Fibroblast of lung (primary cell): ENCODE measurements at regions not wholly inside any gene's neighbourhood (a gene's known extent, or its start where the extent isn't known, plus 50 kb on each side); places are given as distances from the start of the nearest gene placed in this dataset.
"Not testable (repeated sequence)": the region's sequence is repeated elsewhere in the genome, so short reads cannot be mapped to it uniquely, and the experiment has no call there.

Source experiments
- DNase-seq, 2 donors: peaks; one replicate each; pipeline versions ENCODE4 v3.0.0 to v3.0.0-alpha.2; 2010; ENCODE audit warnings: low read depth in 2 of 2
- H2AFZ ChIP-seq: 2 replicates; pipeline ENCODE4 v1.5.1; 2012; ENCODE audit warnings: low read length, control low read depth, inconsistent platforms
- H3K27ac ChIP-seq: 2 replicates; pipeline ENCODE4 v1.5.1; 2011; ENCODE audit warnings: low read length, control low read depth; ENCODE audit not compliant: insufficient read depth
- H3K27me3 ChIP-seq: 2 replicates; pipeline ENCODE4 v1.5.1; 2011; ENCODE audit warnings: mild to moderate bottlenecking, low read length; ENCODE audit not compliant: control insufficient read depth, insufficient read depth
- H3K36me3 ChIP-seq: 2 replicates; pipeline ENCODE4 v1.5.1; 2011; ENCODE audit warnings: low read length; ENCODE audit not compliant: control insufficient read depth, insufficient read depth
- H3K4me1 ChIP-seq: 2 replicates; pipeline ENCODE4 v1.5.1; 2011; ENCODE audit warnings: low read length; ENCODE audit not compliant: control insufficient read depth, insufficient read depth; ENCODE audit errors: extremely low read depth
- H3K4me2 ChIP-seq: 2 replicates; pipeline ENCODE4 v1.5.1; 2011; ENCODE audit warnings: low read length, control low read depth; ENCODE audit not compliant: insufficient read depth; ENCODE audit errors: extremely low read depth
- H3K4me3 ChIP-seq, 4 experiments: fragments of 200-600 bp in 1 of 4; sonication (generic) in 1 of 4; replicated peaks in 1 of 4; 2 replicates each; pipeline ENCODE4 v1.5.1; 2011 to 2016; ENCODE audit warnings: low read length in 4 of 4, low read depth in 3 of 4, mild to moderate bottlenecking in 3 of 4, control low read depth in 2 of 4, inconsistent platforms in 1 of 4, mixed read lengths in 1 of 4; ENCODE audit not compliant: insufficient read depth in 1 of 4; ENCODE audit errors: control extremely low read depth in 1 of 4
- H3K79me2 ChIP-seq: 2 replicates; pipeline ENCODE4 v1.5.1; 2012; ENCODE audit warnings: mild to moderate bottlenecking, low read length, inconsistent platforms; ENCODE audit not compliant: control insufficient read depth, insufficient read depth
- H3K9ac ChIP-seq: 2 replicates; pipeline ENCODE4 v1.5.1; 2011; ENCODE audit warnings: mild to moderate bottlenecking, low read length, control low read depth; ENCODE audit not compliant: insufficient read depth
- H3K9me3 ChIP-seq: 2 replicates; pipeline ENCODE4 v1.5.1; 2012; ENCODE audit warnings: low read depth, low read length; ENCODE audit not compliant: control insufficient read depth, insufficient read depth
- H4K20me1 ChIP-seq: 2 replicates; pipeline ENCODE4 v1.5.1; 2011; ENCODE audit warnings: low read length; ENCODE audit not compliant: control insufficient read depth, insufficient read depth; ENCODE audit errors: extremely low read depth
- EZH2 ChIP-seq: IDR thresholded peaks from 2 replicates; pipeline ENCODE4 v1.5.1; 2012; ENCODE audit warnings: low read length, control low read depth, mild to moderate bottlenecking; ENCODE audit errors: missing control alignments
- TF ChIP-seq, protein P1 (sequence below), 2 donors: IDR thresholded peaks in 1 of 2; conservative IDR thresholded peaks in 1 of 2; 1 replicate in 1 of 2; 2 replicates in 1 of 2; pipeline ENCODE4 v1.5.1; 2011 to 2012; ENCODE audit warnings: low read length in 2 of 2, control low read depth in 1 of 2, inconsistent platforms in 1 of 2, low read depth in 1 of 2, mild to moderate bottlenecking in 1 of 2

- Histone ChIP-seq H3K27me3 (no peaks in the 10 kb centered on the region), H2AFZ (no peak overlapping the region), H3K4me3 (no peak overlapping the region), H3K79me2 (no peaks in the 10 kb centered on the region), H3K9ac (no peak overlapping the region), H3K4me1 (no peaks in the 10 kb centered on the region), H4K20me1 (no peaks in the 10 kb centered on the region), H3K27ac (no peak overlapping the region), H3K36me3 (no peaks in the 10 kb centered on the region), H3K9me3 (no peaks in the 10 kb centered on the region), H3K4me2 (no peak overlapping the region)
- DNase-seq: no peak
- TF ChIP-seq, protein P1, sequence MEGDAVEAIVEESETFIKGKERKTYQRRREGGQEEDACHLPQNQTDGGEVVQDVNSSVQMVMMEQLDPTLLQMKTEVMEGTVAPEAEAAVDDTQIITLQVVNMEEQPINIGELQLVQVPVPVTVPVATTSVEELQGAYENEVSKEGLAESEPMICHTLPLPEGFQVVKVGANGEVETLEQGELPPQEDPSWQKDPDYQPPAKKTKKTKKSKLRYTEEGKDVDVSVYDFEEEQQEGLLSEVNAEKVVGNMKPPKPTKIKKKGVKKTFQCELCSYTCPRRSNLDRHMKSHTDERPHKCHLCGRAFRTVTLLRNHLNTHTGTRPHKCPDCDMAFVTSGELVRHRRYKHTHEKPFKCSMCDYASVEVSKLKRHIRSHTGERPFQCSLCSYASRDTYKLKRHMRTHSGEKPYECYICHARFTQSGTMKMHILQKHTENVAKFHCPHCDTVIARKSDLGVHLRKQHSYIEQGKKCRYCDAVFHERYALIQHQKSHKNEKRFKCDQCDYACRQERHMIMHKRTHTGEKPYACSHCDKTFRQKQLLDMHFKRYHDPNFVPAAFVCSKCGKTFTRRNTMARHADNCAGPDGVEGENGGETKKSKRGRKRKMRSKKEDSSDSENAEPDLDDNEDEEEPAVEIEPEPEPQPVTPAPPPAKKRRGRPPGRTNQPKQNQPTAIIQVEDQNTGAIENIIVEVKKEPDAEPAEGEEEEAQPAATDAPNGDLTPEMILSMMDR (conservative IDR thresholded peaks at IDR 0.05 in 1 of 2, IDR thresholded peaks at IDR 0.05 in 1 of 2; ENCODE audit: low read depth in 1 of 2, low read length in 2 of 2): no peak
- TF ChIP-seq EZH2: no peak
These were observed 94.6 kb upstream of the ANKRD30BL start for GRCh38 chr2:132256251-132256902.

DNA sequence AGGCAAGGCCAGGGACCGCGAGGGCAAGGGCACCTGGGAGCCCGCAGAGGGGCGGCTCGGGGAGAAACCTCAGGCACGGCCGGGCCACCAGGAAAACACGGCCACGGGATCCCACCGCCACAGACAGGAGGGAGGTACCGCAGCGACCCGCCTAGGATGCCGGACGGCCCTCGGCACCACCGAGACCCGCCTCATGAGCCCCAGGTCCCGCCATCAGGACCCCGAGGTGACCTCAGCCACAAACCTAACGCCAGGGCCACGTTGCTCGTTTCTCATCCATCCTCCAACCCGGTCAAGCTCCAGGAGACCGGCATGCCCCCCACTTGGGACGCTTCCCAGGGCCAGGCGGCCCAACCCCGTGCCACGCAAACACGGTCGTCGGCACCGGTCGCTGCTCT is 95.2 kb upstream of the ANKRD30BL start:
- DNase-seq, H3K79me2 ChIP-seq, H4K20me1 ChIP-seq, H3K9me3 ChIP-seq, H3K4me2 ChIP-seq, H3K27ac ChIP-seq, H3K4me3 ChIP-seq, H3K27me3 ChIP-seq, H3K9ac ChIP-seq, H3K36me3 ChIP-seq, H3K4me1 ChIP-seq, H2AFZ ChIP-seq: not testable (repeated sequence)
- peak; percentile 44 for TF ChIP-seq EZH2

DNA sequence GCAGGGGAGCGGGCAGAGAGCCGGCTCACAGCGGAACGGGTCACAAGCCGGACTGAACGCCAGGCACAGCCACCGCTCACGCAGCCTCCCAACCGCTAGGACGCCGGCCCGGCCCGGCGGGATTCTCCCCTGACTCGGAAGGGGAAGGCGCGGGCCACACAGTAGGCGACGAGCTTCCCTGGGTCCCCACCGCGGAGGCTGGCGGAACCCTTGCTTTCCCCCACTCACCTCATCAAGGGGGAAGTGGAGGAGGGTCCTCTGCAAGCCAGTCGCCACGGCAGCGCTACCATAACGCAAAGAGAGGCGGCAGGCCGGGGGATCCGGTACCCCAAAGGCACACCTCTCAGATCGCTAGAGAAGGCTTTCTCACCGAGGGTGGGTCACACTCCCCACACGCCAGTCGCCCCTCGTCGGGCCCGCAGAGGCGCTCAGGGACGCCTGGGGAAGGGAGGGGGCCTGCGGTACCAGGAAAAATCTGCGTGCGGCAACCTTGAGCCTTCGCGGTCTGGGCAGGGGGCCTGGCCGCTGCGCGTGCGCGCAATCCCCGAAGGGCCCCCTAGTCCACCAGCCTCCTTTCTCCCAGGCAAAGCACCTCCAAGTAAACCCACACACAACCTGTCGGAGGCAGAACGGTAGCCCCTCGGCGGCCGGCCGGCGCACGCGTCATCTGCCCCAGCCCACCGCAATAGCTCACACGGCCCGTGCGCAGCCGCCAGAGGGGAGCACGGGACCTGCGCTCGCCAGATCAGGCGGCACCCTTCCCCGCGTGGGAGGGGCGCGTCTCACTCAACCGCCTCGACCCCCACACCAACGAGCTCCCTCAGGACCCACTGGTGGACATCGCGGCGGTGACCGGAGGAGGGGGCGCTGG is 95.8 kb upstream of the ANKRD30BL start:
- H3K4me1 ChIP-seq, H3K27ac ChIP-seq, H4K20me1 ChIP-seq, H3K9ac ChIP-seq, H3K36me3 ChIP-seq, H3K4me3 ChIP-seq, H3K27me3 ChIP-seq, H3K9me3 ChIP-seq, H2AFZ ChIP-seq, H3K4me2 ChIP-seq, H3K79me2 ChIP-seq: not testable (repeated sequence)
- DNase-seq: peak in 1 of 2 donors; percentile 3

- not testable (repeated sequence) for H3K9ac ChIP-seq, H3K27ac ChIP-seq, H3K9me3 ChIP-seq, H4K20me1 ChIP-seq, H3K36me3 ChIP-seq, H3K4me1 ChIP-seq, H3K4me2 ChIP-seq, H3K27me3 ChIP-seq, H3K4me3 ChIP-seq, DNase-seq, H3K79me2 ChIP-seq, H2AFZ ChIP-seq
These were observed 97.5 kb upstream of the ANKRD30BL start for GRCh38 chr2:132259276-132259675.

GRCh38 chr2:132265595-132265994 is 103.8 kb upstream of the ANKRD30BL start:
- H3K4me2 ChIP-seq, H3K27me3 ChIP-seq, H3K4me3 ChIP-seq, H3K27ac ChIP-seq, H3K4me1 ChIP-seq, DNase-seq, H3K9ac ChIP-seq, H3K36me3 ChIP-seq, H2AFZ ChIP-seq, H3K79me2 ChIP-seq, H3K9me3 ChIP-seq, H4K20me1 ChIP-seq: not testable (repeated sequence)
